Nephron (organoid): ENCODE measurements at regions not wholly inside any gene's neighbourhood (a gene's known extent, or its start where the extent isn't known, plus 50 kb on each side); places are given as distances from the start of the nearest gene placed in this dataset.
A peak's percentile ranks its signal among the peaks of the same experiment; 100 is the strongest.

ENCODE experiments used
- H3K27ac Mint-ChIP-seq, 3 experiments: 2 replicates each; pipeline ENCODE4 v1.8.0; 2020; ENCODE audit warnings: mixed read lengths in 3 of 3, mild to moderate bottlenecking in 2 of 3, moderate library complexity in 1 of 3
- H3K27me3 Mint-ChIP-seq: 2 replicates; pipeline ENCODE4 v1.8.0; 2021; ENCODE audit warnings: low read depth, mild to moderate bottlenecking, moderate library complexity, mixed read lengths
- H3K36me3 Mint-ChIP-seq: 2 replicates; pipeline ENCODE4 v1.8.0; 2020; ENCODE audit warnings: low read depth, mixed read lengths
- H3K4me1 Mint-ChIP-seq: 2 replicates; pipeline ENCODE4 v1.8.0; 2020; ENCODE audit warnings: mixed read lengths
- H3K4me3 Mint-ChIP-seq, 3 experiments: 2 replicates each; pipeline ENCODE4 v1.8.0; 2020; ENCODE audit warnings: mild to moderate bottlenecking in 3 of 3, mixed read lengths in 3 of 3, moderate library complexity in 2 of 3
- H3K9me3 Mint-ChIP-seq: 2 replicates; pipeline ENCODE4 v1.8.0; 2020; ENCODE audit warnings: mixed read lengths
- CTCF ChIP-seq, 3 experiments: fragments of 200-600 bp; sonication (generic); IDR thresholded peaks; one replicate each; pipeline ENCODE4 v1.5.0; 2021; ENCODE audit warnings: antibody characterized with exemption in 3 of 3; ENCODE audit not compliant: unreplicated experiment in 3 of 3

- H3K27me3 Mint-ChIP-seq = no peaks in the 10 kb centered on the region
- no peaks in the 10 kb centered on the region for H3K9me3 Mint-ChIP-seq
- peaks cover 31% of the 10 kb centered on the region for H3K4me1 Mint-ChIP-seq
- peak overlapping the region in 1 of 3 experiments; percentile 60 for H3K4me3 Mint-ChIP-seq
- no peak for TF ChIP-seq CTCF (IDR thresholded peaks at IDR 0.05; ENCODE audit: unreplicated experiment in 3 of 3)
- peak overlapping the region in 1 of 3 experiments; percentile 15 for H3K27ac Mint-ChIP-seq
- H3K36me3 Mint-ChIP-seq = peaks cover 15% of the 10 kb centered on the region
Measured at GRCh38 chr3:72397586-72397985, 450.7 kb downstream of the SHQ1 start.

GRCh38 chr3:72396899-72397298 is 451.3 kb downstream of the SHQ1 start:
- Mint-ChIP-seq H3K4me1 (peaks cover 31% of the 10 kb centered on the region), H3K27me3 (no peaks in the 10 kb centered on the region), H3K4me3 (no peak overlapping the region), H3K27ac (no peak overlapping the region), H3K36me3 (peaks cover 15% of the 10 kb centered on the region), H3K9me3 (no peaks in the 10 kb centered on the region)
- no peak for TF ChIP-seq CTCF (IDR thresholded peaks at IDR 0.05; ENCODE audit: unreplicated experiment in 3 of 3)

- Mint-ChIP-seq H3K27ac (no peak overlapping the region), H3K4me3 (no peak overlapping the region), H3K4me1 (peaks cover 31% of the 10 kb centered on the region), H3K27me3 (no peaks in the 10 kb centered on the region), H3K9me3 (no peaks in the 10 kb centered on the region), H3K36me3 (peaks cover 15% of the 10 kb centered on the region)
- TF ChIP-seq CTCF (IDR thresholded peaks at IDR 0.05; ENCODE audit: unreplicated experiment in 3 of 3) = no peak
Measured at GRCh38 chr3:72395776-72396311, 452.4 kb downstream of the SHQ1 start.

GRCh38 chr3:72393455-72393854 is 454.8 kb downstream of the SHQ1 start:
- no peaks in the 10 kb centered on the region for H3K9me3 Mint-ChIP-seq
- no peak overlapping the region for H3K4me3 Mint-ChIP-seq
- H3K4me1 Mint-ChIP-seq = peaks cover 25% of the 10 kb centered on the region

GRCh38 chr3:72391659-72392058 is 456.6 kb downstream of the SHQ1 start:
- no peak for TF ChIP-seq CTCF (IDR thresholded peaks at IDR 0.05; ENCODE audit: unreplicated experiment in 3 of 3)
- Mint-ChIP-seq H3K4me1 (peaks cover 13% of the 10 kb centered on the region), H3K4me3 (no peak overlapping the region), H3K36me3 (peaks cover 11% of the 10 kb centered on the region), H3K27me3 (no peaks in the 10 kb centered on the region), H3K27ac (no peak overlapping the region), H3K9me3 (no peaks in the 10 kb centered on the region)

More at GRCh38 chr3:72393455-72393854, 454.8 kb downstream of the SHQ1 start:
- TF ChIP-seq CTCF (IDR thresholded peaks at IDR 0.05; ENCODE audit: unreplicated experiment in 3 of 3) = no peak
- Mint-ChIP-seq H3K36me3 (peaks cover 15% of the 10 kb centered on the region), H3K27ac (no peak overlapping the region), H3K27me3 (no peaks in the 10 kb centered on the region)

- no peaks in the 10 kb centered on the region for H3K27me3 Mint-ChIP-seq
- no peak overlapping the region for H3K27ac Mint-ChIP-seq
- peaks cover 4% of the 10 kb centered on the region for H3K36me3 Mint-ChIP-seq
- no peaks in the 10 kb centered on the region for H3K9me3 Mint-ChIP-seq
- no peak for TF ChIP-seq CTCF (IDR thresholded peaks at IDR 0.05; ENCODE audit: unreplicated experiment in 3 of 3)
- no peak overlapping the region for H3K4me3 Mint-ChIP-seq
- peaks cover 10% of the 10 kb centered on the region for H3K4me1 Mint-ChIP-seq
Measured at GRCh38 chr3:72390841-72391240, 457.4 kb downstream of the SHQ1 start.
